ENCODE measurements at regions not wholly inside any gene's neighbourhood (a gene's known extent, or its start where the extent isn't known, plus 50 kb on each side); places are given as distances from the start of the nearest gene placed in this dataset.

- TF ChIP-seq CTCF (IDR thresholded peaks at IDR 0.05; ENCODE audit: poor library complexity) (no peak), EZH2 (IDR thresholded peaks at IDR 0.05; ENCODE audit: borderline replicate concordance) (no peak), EZH2phosphoT487 (IDR thresholded peaks at IDR 0.05; ENCODE audit: low read depth, severe bottlenecking, unreplicated experiment) (no peak)
These were observed 682.9 kb upstream of the ADAMTS5 start for GRCh38 chr21:27649762-27650161.
